Panc1 (cell line): ENCODE measurements at regions not wholly inside any gene's neighbourhood (a gene's known extent, or its start where the extent isn't known, plus 50 kb on each side); places are given as distances from the start of the nearest gene placed in this dataset.

Experiments
- ATAC-seq: fragments of 200-7000 bp; cut with Tn5 transposase; 2 replicates; pipeline ENCODE4 v1.9.1; 2020; ENCODE audit warnings: mild to moderate bottlenecking, moderate library complexity
- BruUV-seq: library from RNA; stranded (reverse); fragments of 400-500 nt; replicated peaks from 2 replicates; lab custom pipeline; 2021; lab: Mats Ljungman, UMichigan
- CTCF ChIA-PET: fragments of 300-600 bp; sonication (Branson Sonifier 250); formaldehyde crosslinking; loops from one replicate; lab custom pipeline; 2022; ENCODE audit warnings: antibody characterized with exemption; lab: Charles Lee
- POLR2A ChIA-PET: fragments of 300-600 bp; sonication (Branson Sonifier 250); formaldehyde crosslinking; loops from one replicate; lab custom pipeline; 2022; ENCODE audit warnings: antibody characterized with exemption; lab: Charles Lee
- DNase-seq: peaks from one replicate; pipeline ENCODE4 v3.0.0-alpha.2; 2010; ENCODE audit warnings: low read depth, low spot score
- H3K27ac ChIP-seq: 2 replicates; pipeline ENCODE4 v1.5.1; 2011; ENCODE audit warnings: mild to moderate bottlenecking, low read length, inconsistent platforms
- H3K27me3 ChIP-seq: fragments of 200-500 bp; sonication (Bioruptor generic); 2 replicates; pipeline ENCODE4 v1.6.0; 2014; ENCODE audit warnings: low read length, inconsistent platforms; ENCODE audit not compliant: control insufficient read depth, insufficient read depth
- H3K36me3 ChIP-seq: fragments of 200-500 bp; sonication (Bioruptor generic); 2 replicates; pipeline ENCODE4 v1.5.1; 2014; ENCODE audit warnings: inconsistent platforms, mild to moderate bottlenecking, low read length, moderate library complexity; ENCODE audit not compliant: control insufficient read depth, insufficient read depth
- H3K4me1 ChIP-seq: 2 replicates; pipeline ENCODE4 v1.5.1; 2011; ENCODE audit warnings: inconsistent platforms, mild to moderate bottlenecking, low read length, moderate library complexity; ENCODE audit not compliant: control insufficient read depth, insufficient read depth
- H3K4me3 ChIP-seq, 2 experiments: 2 replicates each; pipeline ENCODE4 v1.5.1; 2011 to 2012; ENCODE audit warnings: low read depth in 2 of 2, low read length in 2 of 2, mild to moderate bottlenecking in 2 of 2, inconsistent platforms in 1 of 2, moderate library complexity in 1 of 2
- H3K9me3 ChIP-seq: fragments of 200-500 bp; sonication (Bioruptor generic); 2 replicates; pipeline ENCODE4 v1.5.1; 2014; ENCODE audit warnings: low read depth, mild to moderate bottlenecking, inconsistent platforms, low read length, moderate library complexity; ENCODE audit not compliant: control insufficient read depth, insufficient read depth
- CTCF ChIP-seq: fragments of 450-650 bp; IDR thresholded peaks from 2 replicates; pipeline ENCODE4 v1.5.1; 2017; ENCODE audit warnings: mild to moderate bottlenecking
- POLR2AphosphoS5 ChIP-seq: IDR thresholded peaks from 2 replicates; pipeline ENCODE4 v1.6.1; 2012; ENCODE audit warnings: mild to moderate bottlenecking, low read depth, low read length, moderate library complexity
- SIN3A ChIP-seq: IDR thresholded peaks from 2 replicates; pipeline ENCODE4 v1.6.1; 2012; ENCODE audit warnings: low read depth, mild to moderate bottlenecking, low read length, moderate library complexity, borderline replicate concordance; ENCODE audit not compliant: insufficient read depth
- TCF7L2 ChIP-seq: IDR thresholded peaks from 2 replicates; pipeline ENCODE4 v1.6.1; 2011; ENCODE audit warnings: mild to moderate bottlenecking, low read depth, low read length, inconsistent platforms
- in situ Hi-C: cut with HindIII; loops from 2 replicates; pipeline ENCODE4 v1.10.0; 2016; ENCODE audit warnings: low sequenced_read_pairs, low pct_unique_long_range_greater_than_20kb
- intact Hi-C: fragments of 100-400 bp; cut with micrococcal nuclease; formaldehyde crosslinking; loops from one replicate; pipeline ENCODE4 v1.10.0; 2022; ENCODE audit not compliant: unreplicated experiment
- TF ChIP-seq, protein P1 (sequence below), 2 experiments: IDR thresholded peaks; 2 replicates each; pipeline ENCODE4 v1.6.1; 2011 to 2012; ENCODE audit warnings: low read depth in 2 of 2, control low read depth in 1 of 2, low read length in 1 of 2, mild to moderate bottlenecking in 1 of 2, moderate library complexity in 1 of 2; ENCODE audit not compliant: insufficient read depth in 1 of 2

DNA sequence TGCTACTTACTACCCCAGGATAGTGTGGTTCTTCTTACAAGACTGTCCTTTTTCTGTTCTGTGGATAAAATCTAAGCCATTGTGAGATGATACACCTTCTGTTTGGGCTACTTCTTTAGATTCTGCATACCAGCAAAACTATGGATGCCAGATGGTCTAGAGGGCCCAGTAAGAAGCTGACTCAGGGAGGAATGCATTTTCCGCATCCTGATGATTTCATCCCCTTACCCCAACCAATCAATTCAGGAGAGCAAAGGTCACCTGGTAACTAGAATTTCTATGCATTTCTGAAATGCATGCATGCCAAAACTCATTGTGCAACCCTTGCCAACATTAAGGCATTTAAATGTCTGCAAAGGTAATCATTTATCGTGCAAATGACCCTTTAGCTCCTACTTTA is 285.7 kb upstream of the ZP4 start:
- BruUV-seq, result no TSS peak
- in situ Hi-C loops (no loop called here), intact Hi-C loops (no loop called here)
- TF ChIP-seq POLR2AphosphoS5, result no peak
- no peak for TF ChIP-seq TCF7L2
- TF ChIP-seq CTCF, result no peak
- no peaks in the 10 kb centered on the region for H3K36me3 ChIP-seq
- H3K4me1 ChIP-seq, result no peaks in the 10 kb centered on the region
- POLR2A ChIA-PET, result no interaction called here
- CTCF ChIA-PET, result no interaction called here
- H3K27me3 ChIP-seq, result no peaks in the 10 kb centered on the region
- ATAC-seq (no peak), DNase-seq (no peak)
- no peak overlapping the region for H3K4me3 ChIP-seq
- 0 out of 2 replicates have a peak, but pooled peaks cover 2% of the 10 kb centered on the region for H3K9me3 ChIP-seq
- H3K27ac ChIP-seq, result no peak overlapping the region

DNA sequence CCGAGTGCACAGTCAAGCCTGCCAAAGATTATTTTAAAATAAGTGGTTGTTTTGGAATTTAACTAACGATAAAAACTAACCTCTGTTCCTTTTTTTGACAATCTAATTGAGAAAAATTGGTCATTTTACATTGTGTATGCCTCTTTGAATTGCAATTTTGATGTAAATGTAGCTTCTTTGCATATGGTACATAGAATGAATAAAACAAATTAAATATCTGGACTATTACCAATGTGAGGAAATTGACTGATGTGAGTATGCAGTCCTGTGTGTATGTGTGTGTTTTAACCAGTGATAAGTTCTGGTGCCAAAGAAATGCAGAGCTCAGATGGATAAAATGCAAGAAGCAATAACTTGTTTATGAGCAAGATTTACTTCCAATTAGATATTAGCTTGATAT is 281.3 kb upstream of the ZP4 start:
- Histone ChIP-seq H3K36me3 (no peaks in the 10 kb centered on the region), H3K4me1 (no peaks in the 10 kb centered on the region), H3K9me3 (0 out of 2 replicates have a peak, but pooled peaks cover 2% of the 10 kb centered on the region), H3K4me3 (no peak overlapping the region), H3K27ac (no peak overlapping the region), H3K27me3 (no peaks in the 10 kb centered on the region)
- TF ChIP-seq CTCF (no peak), POLR2AphosphoS5 (no peak), SIN3A (no peak), TCF7L2 (no peak)
- TF ChIP-seq, protein P1, sequence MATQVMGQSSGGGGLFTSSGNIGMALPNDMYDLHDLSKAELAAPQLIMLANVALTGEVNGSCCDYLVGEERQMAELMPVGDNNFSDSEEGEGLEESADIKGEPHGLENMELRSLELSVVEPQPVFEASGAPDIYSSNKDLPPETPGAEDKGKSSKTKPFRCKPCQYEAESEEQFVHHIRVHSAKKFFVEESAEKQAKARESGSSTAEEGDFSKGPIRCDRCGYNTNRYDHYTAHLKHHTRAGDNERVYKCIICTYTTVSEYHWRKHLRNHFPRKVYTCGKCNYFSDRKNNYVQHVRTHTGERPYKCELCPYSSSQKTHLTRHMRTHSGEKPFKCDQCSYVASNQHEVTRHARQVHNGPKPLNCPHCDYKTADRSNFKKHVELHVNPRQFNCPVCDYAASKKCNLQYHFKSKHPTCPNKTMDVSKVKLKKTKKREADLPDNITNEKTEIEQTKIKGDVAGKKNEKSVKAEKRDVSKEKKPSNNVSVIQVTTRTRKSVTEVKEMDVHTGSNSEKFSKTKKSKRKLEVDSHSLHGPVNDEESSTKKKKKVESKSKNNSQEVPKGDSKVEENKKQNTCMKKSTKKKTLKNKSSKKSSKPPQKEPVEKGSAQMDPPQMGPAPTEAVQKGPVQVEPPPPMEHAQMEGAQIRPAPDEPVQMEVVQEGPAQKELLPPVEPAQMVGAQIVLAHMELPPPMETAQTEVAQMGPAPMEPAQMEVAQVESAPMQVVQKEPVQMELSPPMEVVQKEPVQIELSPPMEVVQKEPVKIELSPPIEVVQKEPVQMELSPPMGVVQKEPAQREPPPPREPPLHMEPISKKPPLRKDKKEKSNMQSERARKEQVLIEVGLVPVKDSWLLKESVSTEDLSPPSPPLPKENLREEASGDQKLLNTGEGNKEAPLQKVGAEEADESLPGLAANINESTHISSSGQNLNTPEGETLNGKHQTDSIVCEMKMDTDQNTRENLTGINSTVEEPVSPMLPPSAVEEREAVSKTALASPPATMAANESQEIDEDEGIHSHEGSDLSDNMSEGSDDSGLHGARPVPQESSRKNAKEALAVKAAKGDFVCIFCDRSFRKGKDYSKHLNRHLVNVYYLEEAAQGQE (IDR thresholded peaks at IDR 0.05; ENCODE audit: insufficient read depth in 1 of 2, low read depth in 2 of 2, low read length in 1 of 2), result no peak
- intact Hi-C loops, result no loop called here
- no TSS peak for BruUV-seq
- DNase-seq (no peak), ATAC-seq (no peak)
- ChIA-PET CTCF (no interaction called here), POLR2A (no interaction called here)
- in situ Hi-C loops, result no loop called here
